ENCODE measurements at regions not wholly inside any gene's neighbourhood (a gene's known extent, or its start where the extent isn't known, plus 50 kb on each side); places are given as distances from the start of the nearest gene placed in this dataset.

- WGBS, result 83% methylated on average over 4 of the region's 4 CpGs
- Histone ChIP-seq H3K36me3 (ENCODE audit: insufficient read depth) (no peaks in the 10 kb centered on the region), H3K4me1 (ENCODE audit: insufficient read depth) (no peaks in the 10 kb centered on the region), H3K27ac (ENCODE audit: low read depth) (no peak overlapping the region), H3K4me3 (ENCODE audit: low read depth, low read length) (no peak overlapping the region)
- no peak for DNase-seq (ENCODE audit: extremely low spot score)
Observed at GRCh38 chr1:186534401-186534800, 73.5 kb upstream of the PDC start.

GRCh38 chr1:186532466-186532865, 71.6 kb upstream of the PDC start:
- no peak for DNase-seq (ENCODE audit: extremely low spot score)
- WGBS, result 88% methylated on average over 2 of the region's 2 CpGs
- Histone ChIP-seq H3K36me3 (ENCODE audit: insufficient read depth) (no peaks in the 10 kb centered on the region), H3K4me1 (ENCODE audit: insufficient read depth) (no peaks in the 10 kb centered on the region), H3K27ac (ENCODE audit: low read depth) (no peak overlapping the region), H3K4me3 (ENCODE audit: low read depth, low read length) (no peak overlapping the region)

- Histone ChIP-seq H3K36me3 (ENCODE audit: insufficient read depth) (no peaks in the 10 kb centered on the region), H3K4me3 (ENCODE audit: low read depth, low read length) (no peak overlapping the region), H3K27ac (ENCODE audit: low read depth) (no peak overlapping the region), H3K4me1 (ENCODE audit: insufficient read depth) (no peaks in the 10 kb centered on the region)
- no peak for DNase-seq (ENCODE audit: extremely low spot score)
- 80% methylated on average over 1 of the region's 1 CpG for WGBS
Observed at GRCh38 chr1:186531561-186532165, 70.7 kb upstream of the PDC start.

GRCh38 chr1:186530109-186530508, 69.2 kb upstream of the PDC start:
- DNase-seq (ENCODE audit: extremely low spot score), result no peak
- WGBS, result 84% methylated on average over 2 of the region's 2 CpGs
- Histone ChIP-seq H3K4me3 (ENCODE audit: low read depth, low read length) (no peak overlapping the region), H3K4me1 (ENCODE audit: insufficient read depth) (no peaks in the 10 kb centered on the region), H3K36me3 (ENCODE audit: insufficient read depth) (no peaks in the 10 kb centered on the region), H3K27ac (ENCODE audit: low read depth) (no peak overlapping the region)

- no peak for DNase-seq (ENCODE audit: extremely low spot score)
- Histone ChIP-seq H3K27ac (ENCODE audit: low read depth) (no peak overlapping the region), H3K4me3 (ENCODE audit: low read depth, low read length) (no peak overlapping the region), H3K4me1 (ENCODE audit: insufficient read depth) (no peaks in the 10 kb centered on the region), H3K36me3 (ENCODE audit: insufficient read depth) (no peaks in the 10 kb centered on the region)
Observed at GRCh38 chr1:186519982-186520381, 59.1 kb upstream of the PDC start.

GRCh38 chr1:186518822-186519381, 58.0 kb upstream of the PDC start:
- 76% methylated on average over 4 of the region's 4 CpGs for WGBS
- Histone ChIP-seq H3K27ac (ENCODE audit: low read depth) (no peak overlapping the region), H3K4me3 (ENCODE audit: low read depth, low read length) (no peak overlapping the region), H3K4me1 (ENCODE audit: insufficient read depth) (no peaks in the 10 kb centered on the region), H3K36me3 (ENCODE audit: insufficient read depth) (no peaks in the 10 kb centered on the region)
- DNase-seq (ENCODE audit: extremely low spot score), result no peak

- DNase-seq (ENCODE audit: extremely low spot score), result no peak
- Histone ChIP-seq H3K36me3 (ENCODE audit: insufficient read depth) (no peaks in the 10 kb centered on the region), H3K4me1 (ENCODE audit: insufficient read depth) (no peaks in the 10 kb centered on the region), H3K4me3 (ENCODE audit: low read depth, low read length) (no peak overlapping the region), H3K27ac (ENCODE audit: low read depth) (no peak overlapping the region)
Observed at GRCh38 chr1:186518395-186518794, 57.5 kb upstream of the PDC start.

- 84% methylated on average over 4 of the region's 4 CpGs for WGBS
- H3K4me1 ChIP-seq (ENCODE audit: insufficient read depth), result no peaks in the 10 kb centered on the region
- no peak overlapping the region for H3K4me3 ChIP-seq (ENCODE audit: low read depth, low read length)
- H3K27ac ChIP-seq (ENCODE audit: low read depth), result no peak overlapping the region
- H3K36me3 ChIP-seq (ENCODE audit: insufficient read depth), result no peaks in the 10 kb centered on the region
- no peak for DNase-seq (ENCODE audit: extremely low spot score)
Observed at GRCh38 chr1:186514367-186514766, 53.5 kb upstream of the PDC start.

GRCh38 chr1:186513526-186513925, 52.6 kb upstream of the PDC start:
- no peak overlapping the region for H3K4me3 ChIP-seq (ENCODE audit: low read depth, low read length)
- H3K27ac ChIP-seq (ENCODE audit: low read depth), result no peak overlapping the region
- 80% methylated on average over 3 of the region's 3 CpGs for WGBS
- no peaks in the 10 kb centered on the region for H3K4me1 ChIP-seq (ENCODE audit: insufficient read depth)
- DNase-seq (ENCODE audit: extremely low spot score), result no peak
- no peaks in the 10 kb centered on the region for H3K36me3 ChIP-seq (ENCODE audit: insufficient read depth)

- H3K27ac ChIP-seq (ENCODE audit: low read depth), result no peak overlapping the region
- DNase-seq (ENCODE audit: extremely low spot score), result no peak
- no peak overlapping the region for H3K4me3 ChIP-seq (ENCODE audit: low read depth, low read length)
- H3K36me3 ChIP-seq (ENCODE audit: insufficient read depth), result no peaks in the 10 kb centered on the region
- 88% methylated on average over 3 of the region's 3 CpGs for WGBS
- no peaks in the 10 kb centered on the region for H3K4me1 ChIP-seq (ENCODE audit: insufficient read depth)
Observed at GRCh38 chr1:186512698-186513457, 52.0 kb upstream of the PDC start.

- Histone ChIP-seq H3K27ac (ENCODE audit: low read depth) (no peak overlapping the region), H3K4me1 (ENCODE audit: insufficient read depth) (no peaks in the 10 kb centered on the region), H3K36me3 (ENCODE audit: insufficient read depth) (no peaks in the 10 kb centered on the region), H3K4me3 (ENCODE audit: low read depth, low read length) (no peak overlapping the region)
- DNase-seq (ENCODE audit: extremely low spot score), result no peak
- 72% methylated on average over 14 of the region's 14 CpGs for WGBS
Observed at GRCh38 chr1:186511761-186512637, 51.1 kb upstream of the PDC start.

All from urinary bladder (tissue), 3 donors.